ES-I3 (cell line): ENCODE measurements at regions not wholly inside any gene's neighbourhood (a gene's known extent, or its start where the extent isn't known, plus 50 kb on each side); places are given as distances from the start of the nearest gene placed in this dataset.

Experiments
- H3K36me3 ChIP-seq: 2 replicates; pipeline ENCODE4 v1.6.1; 2013; ENCODE audit warnings: mild to moderate bottlenecking, low read length, control low read depth, moderate library complexity; ENCODE audit not compliant: insufficient read depth
- H3K4me1 ChIP-seq: 2 replicates; pipeline ENCODE4 v1.6.1; 2013; ENCODE audit warnings: mild to moderate bottlenecking, control low read depth, low read length; ENCODE audit not compliant: insufficient read depth
- H3K9ac ChIP-seq: 2 replicates; pipeline ENCODE4 v1.6.1; 2013; ENCODE audit warnings: low read depth, mild to moderate bottlenecking, low read length, moderate library complexity
- H3K9me3 ChIP-seq: 2 replicates; pipeline ENCODE4 v1.6.1; 2013; ENCODE audit warnings: mild to moderate bottlenecking, low read length, moderate library complexity; ENCODE audit not compliant: control insufficient read depth, insufficient read depth

GRCh38 chr7:138295049-138295637 lies 164.9 kb upstream of the TRIM24 start:
- H3K4me1 ChIP-seq, result no peaks in the 10 kb centered on the region
- no peaks in the 10 kb centered on the region for H3K36me3 ChIP-seq
- no peaks in the 10 kb centered on the region for H3K9me3 ChIP-seq
- no peak overlapping the region for H3K9ac ChIP-seq

- Histone ChIP-seq H3K9ac (no peak overlapping the region), H3K4me1 (no peaks in the 10 kb centered on the region), H3K9me3 (no peaks in the 10 kb centered on the region), H3K36me3 (no peaks in the 10 kb centered on the region)
Measured at GRCh38 chr7:138297526-138297925, 162.5 kb upstream of the TRIM24 start.

GRCh38 chr7:138299066-138299465 lies 161.0 kb upstream of the TRIM24 start:
- H3K36me3 ChIP-seq, result no peaks in the 10 kb centered on the region
- H3K9me3 ChIP-seq, result no peaks in the 10 kb centered on the region; the same call in 1 of the 2 replicates
- no peak overlapping the region for H3K9ac ChIP-seq
- H3K4me1 ChIP-seq, result no peaks in the 10 kb centered on the region

GRCh38 chr7:138303230-138304070 lies 156.6 kb upstream of the TRIM24 start:
- Histone ChIP-seq H3K9ac (no peak overlapping the region), H3K4me1 (no peaks in the 10 kb centered on the region), H3K36me3 (no peaks in the 10 kb centered on the region), H3K9me3 (no peaks in the 10 kb centered on the region; the same call in 1 of the 2 replicates)

GRCh38 chr7:138304071-138304320 lies 156.1 kb upstream of the TRIM24 start:
- Histone ChIP-seq H3K9me3 (no peaks in the 10 kb centered on the region; the same call in 1 of the 2 replicates), H3K9ac (no peak overlapping the region), H3K36me3 (no peaks in the 10 kb centered on the region), H3K4me1 (no peaks in the 10 kb centered on the region)

DNA sequence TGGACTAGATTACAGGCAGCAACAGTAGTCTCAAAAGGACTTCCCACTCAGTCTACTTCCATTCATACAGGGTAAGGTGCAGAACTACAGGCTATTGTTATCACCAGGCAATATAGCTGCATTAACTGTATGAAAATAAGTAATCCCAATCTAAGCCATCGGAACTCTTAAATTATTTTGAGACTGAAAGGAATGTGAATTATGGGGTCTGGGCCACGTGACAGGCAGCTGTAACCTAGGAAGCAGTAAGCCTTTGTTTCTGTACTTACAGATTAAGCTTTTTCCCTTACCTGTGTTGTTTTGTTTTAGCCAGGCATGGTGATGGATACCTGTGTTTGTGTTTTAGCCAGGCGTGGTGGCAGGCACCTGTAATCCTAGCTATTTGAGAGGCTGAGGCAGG lies 152.4 kb upstream of the TRIM24 start:
- H3K4me1 ChIP-seq, result no peaks in the 10 kb centered on the region
- H3K9me3 ChIP-seq, result peaks cover 6% of the 10 kb centered on the region; the same call in 1 of the 2 replicates
- H3K9ac ChIP-seq, result no peak overlapping the region
- H3K36me3 ChIP-seq, result no peaks in the 10 kb centered on the region

- H3K9me3 ChIP-seq, result peaks cover 6% of the 10 kb centered on the region; the same call in 1 of the 2 replicates
- no peak overlapping the region for H3K9ac ChIP-seq
- no peaks in the 10 kb centered on the region for H3K4me1 ChIP-seq
- no peaks in the 10 kb centered on the region for H3K36me3 ChIP-seq
Measured at GRCh38 chr7:138308136-138308535, 151.9 kb upstream of the TRIM24 start.

DNA sequence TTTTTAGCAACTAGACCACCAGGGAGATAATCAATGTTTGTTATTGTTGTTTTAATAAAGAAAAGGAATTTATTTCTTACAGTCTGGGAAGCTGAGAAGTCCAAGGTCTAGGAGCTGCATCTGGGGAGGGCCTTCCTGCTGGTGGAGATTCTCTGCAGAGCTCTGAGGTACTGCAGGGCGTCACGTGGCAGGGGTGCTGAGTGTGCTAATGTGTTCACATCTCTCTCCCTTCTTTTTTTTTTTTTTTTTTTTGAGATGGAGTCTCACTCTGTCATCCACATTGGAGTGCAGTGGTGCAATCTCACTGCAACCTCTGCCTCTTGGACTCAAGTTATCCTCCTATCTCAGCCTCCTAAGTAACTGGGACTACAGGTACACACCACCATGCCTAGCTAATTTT lies 150.9 kb upstream of the TRIM24 start:
- Histone ChIP-seq H3K9me3 (peaks cover 6% of the 10 kb centered on the region; the same call in 1 of the 2 replicates), H3K9ac (no peak overlapping the region), H3K36me3 (no peaks in the 10 kb centered on the region), H3K4me1 (no peaks in the 10 kb centered on the region)

DNA sequence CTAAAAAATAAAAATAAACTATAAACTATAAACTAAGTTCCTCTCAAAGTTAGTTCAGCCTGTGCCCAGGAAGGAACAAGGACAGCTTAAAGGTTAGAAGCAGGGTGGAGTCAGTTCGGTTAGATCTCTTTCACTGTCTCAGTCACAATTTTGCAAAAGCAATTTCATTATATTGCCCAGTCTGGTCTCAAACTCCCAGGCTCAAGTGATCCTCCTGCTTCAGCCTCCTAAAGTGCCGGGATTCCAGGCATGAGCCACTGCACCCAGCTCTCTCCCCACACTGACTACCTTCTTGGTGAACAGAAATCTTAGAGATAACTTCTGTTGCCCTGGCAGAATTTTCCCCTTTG lies 146.3 kb upstream of the TRIM24 start:
- Histone ChIP-seq H3K9ac (no peak overlapping the region), H3K4me1 (no peaks in the 10 kb centered on the region), H3K9me3 (peaks cover 6% of the 10 kb centered on the region; the same call in 1 of the 2 replicates)

GRCh38 chr7:138316421-138317043 lies 143.5 kb upstream of the TRIM24 start:
- H3K9me3 ChIP-seq, result no peaks in the 10 kb centered on the region
- H3K9ac ChIP-seq, result no peak overlapping the region
- no peaks in the 10 kb centered on the region for H3K36me3 ChIP-seq
- no peaks in the 10 kb centered on the region for H3K4me1 ChIP-seq

More for the DNA sequence above, 146.3 kb upstream of the TRIM24 start:
- H3K36me3 ChIP-seq, result no peaks in the 10 kb centered on the region

DNA sequence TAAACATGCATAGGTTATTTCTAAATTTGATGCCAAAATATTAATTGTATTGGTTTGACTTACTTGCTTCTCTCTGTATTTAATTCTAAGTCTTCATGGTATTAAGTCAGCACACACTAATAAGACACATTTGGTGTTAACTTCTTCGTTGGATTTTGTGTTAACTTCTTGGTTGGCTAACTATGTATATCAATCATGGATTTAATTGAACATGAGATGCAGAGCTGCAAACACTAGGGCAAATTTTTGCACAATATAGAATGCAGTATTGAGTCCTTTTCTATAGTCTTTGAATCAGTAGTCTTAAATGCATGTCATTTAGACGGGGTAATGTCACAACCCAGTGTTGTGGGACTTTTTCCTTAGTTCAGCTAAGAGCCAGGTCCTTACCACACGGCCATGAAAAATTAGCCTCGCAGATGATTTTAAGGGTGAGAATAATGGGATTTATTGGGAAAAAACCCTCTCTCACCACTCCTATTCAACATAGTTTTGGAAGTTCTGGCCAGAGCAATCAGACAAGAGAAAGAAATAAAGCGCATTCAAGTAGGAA lies 142.9 kb upstream of the TRIM24 start:
- Histone ChIP-seq H3K36me3 (no peaks in the 10 kb centered on the region), H3K4me1 (no peaks in the 10 kb centered on the region), H3K9ac (no peak overlapping the region), H3K9me3 (no peaks in the 10 kb centered on the region)

GRCh38 chr7:138324941-138325340 lies 135.1 kb upstream of the TRIM24 start:
- Histone ChIP-seq H3K4me1 (no peaks in the 10 kb centered on the region), H3K36me3 (no peaks in the 10 kb centered on the region), H3K9me3 (peaks cover 9% of the 10 kb centered on the region; the same call in 1 of the 2 replicates)

GRCh38 chr7:138325434-138325833 lies 134.6 kb upstream of the TRIM24 start:
- no peaks in the 10 kb centered on the region for H3K36me3 ChIP-seq
- H3K9ac ChIP-seq, result no peak overlapping the region
- H3K4me1 ChIP-seq, result no peaks in the 10 kb centered on the region
- peaks cover 9% of the 10 kb centered on the region; the same call in 1 of the 2 replicates for H3K9me3 ChIP-seq

More at GRCh38 chr7:138324941-138325340, 135.1 kb upstream of the TRIM24 start:
- H3K9ac ChIP-seq, result no peak overlapping the region

GRCh38 chr7:138328215-138328614 lies 131.8 kb upstream of the TRIM24 start:
- H3K4me1 ChIP-seq, result no peaks in the 10 kb centered on the region
- H3K9ac ChIP-seq, result no peak overlapping the region
- H3K9me3 ChIP-seq, result peaks cover 9% of the 10 kb centered on the region; the same call in 1 of the 2 replicates
- H3K36me3 ChIP-seq, result no peaks in the 10 kb centered on the region
